ENCODE measurements at regions not wholly inside any gene's neighbourhood (a gene's known extent, or its start where the extent isn't known, plus 50 kb on each side); places are given as distances from the start of the nearest gene placed in this dataset.

GRCh38 chr4:58957711-58958110 is 1847.5 kb upstream of the IGFBP7 start (continued):
- no peak for TF ChIP-seq ESRRA (IDR thresholded peaks at IDR 0.05; ENCODE audit: low read length)
- TF ChIP-seq GABPA (IDR thresholded peaks at IDR 0.05; ENCODE audit: low read depth): no peak
- TF ChIP-seq CTCF (IDR thresholded peaks at IDR 0.05 in 2 of 3, conservative IDR thresholded peaks at IDR 0.05 in 1 of 3; ENCODE audit: control insufficient read depth in 2 of 3, extremely low read depth in 1 of 3, insufficient read depth in 1 of 3, low read depth in 3 of 3, low read length in 3 of 3): no peak
- TF ChIP-seq KAT2A (conservative IDR thresholded peaks at IDR 0.05; ENCODE audit: control insufficient read depth, low read depth, low read length): no peak
- TF ChIP-seq BCL3 (IDR thresholded peaks at IDR 0.05; ENCODE audit: borderline replicate concordance, insufficient read depth, low read depth, low read length, poor library complexity, severe bottlenecking): no peak
- no peak for TF ChIP-seq POLR2AphosphoS2 (IDR thresholded peaks at IDR 0.05; ENCODE audit: low read depth, low read length)
- TF ChIP-seq MEF2A (IDR thresholded peaks at IDR 0.05; ENCODE audit: insufficient read depth, low read depth, low read length): no peak
- TF ChIP-seq ATF2 (IDR thresholded peaks at IDR 0.05; ENCODE audit: low read length): no peak

Data from GM12878 (cell line).